ENCODE measurements at regions not wholly inside any gene's neighbourhood (a gene's known extent, or its start where the extent isn't known, plus 50 kb on each side); places are given as distances from the start of the nearest gene placed in this dataset.

- POLR2A ChIA-PET = no interaction called here
- no peak for DNase-seq (ENCODE audit: low read depth, low spot score)
- BruUV-seq (replicated peaks) = no TSS peak
Measured at GRCh38 chr7:12851841-12852240, 164.4 kb downstream of the ARL4A start.

More at GRCh38 chr7:12851841-12852240, 164.4 kb downstream of the ARL4A start:
- CTCF ChIA-PET = no interaction called here
- intact Hi-C loops (cut with micrococcal nuclease) = no loop called here
- TF ChIP-seq POLR2AphosphoS5 (IDR thresholded peaks at IDR 0.05; ENCODE audit: low read depth, low read length) (no peak), EGR1 (IDR thresholded peaks at IDR 0.05; ENCODE audit: low read depth) (no peak), TCF7L2 (IDR thresholded peaks at IDR 0.05; ENCODE audit: borderline replicate concordance, extremely low read depth, insufficient read depth, insufficient read length) (no peak), SIN3A (IDR thresholded peaks at IDR 0.05; ENCODE audit: low read depth) (no peak), FOSL1 (IDR thresholded peaks at IDR 0.05; ENCODE audit: low read depth) (no peak), CTCF (IDR thresholded peaks at IDR 0.05 in 2 of 3, conservative IDR thresholded peaks at IDR 0.05 in 1 of 3; ENCODE audit: borderline replicate concordance in 1 of 3, insufficient read depth in 1 of 3, low read depth in 2 of 3, low read length in 2 of 3) (no peak), JUND (IDR thresholded peaks at IDR 0.05) (no peak), CEBPB (IDR thresholded peaks at IDR 0.05; ENCODE audit: low read depth) (no peak)
- TF ChIP-seq, protein P1, sequence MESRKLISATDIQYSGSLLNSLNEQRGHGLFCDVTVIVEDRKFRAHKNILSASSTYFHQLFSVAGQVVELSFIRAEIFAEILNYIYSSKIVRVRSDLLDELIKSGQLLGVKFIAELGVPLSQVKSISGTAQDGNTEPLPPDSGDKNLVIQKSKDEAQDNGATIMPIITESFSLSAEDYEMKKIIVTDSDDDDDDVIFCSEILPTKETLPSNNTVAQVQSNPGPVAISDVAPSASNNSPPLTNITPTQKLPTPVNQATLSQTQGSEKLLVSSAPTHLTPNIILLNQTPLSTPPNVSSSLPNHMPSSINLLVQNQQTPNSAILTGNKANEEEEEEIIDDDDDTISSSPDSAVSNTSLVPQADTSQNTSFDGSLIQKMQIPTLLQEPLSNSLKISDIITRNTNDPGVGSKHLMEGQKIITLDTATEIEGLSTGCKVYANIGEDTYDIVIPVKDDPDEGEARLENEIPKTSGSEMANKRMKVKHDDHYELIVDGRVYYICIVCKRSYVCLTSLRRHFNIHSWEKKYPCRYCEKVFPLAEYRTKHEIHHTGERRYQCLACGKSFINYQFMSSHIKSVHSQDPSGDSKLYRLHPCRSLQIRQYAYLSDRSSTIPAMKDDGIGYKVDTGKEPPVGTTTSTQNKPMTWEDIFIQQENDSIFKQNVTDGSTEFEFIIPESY (IDR thresholded peaks at IDR 0.05; ENCODE audit: extremely low read depth, insufficient replicate concordance, low read length) = no peak
- TF ChIP-seq, protein P2, sequence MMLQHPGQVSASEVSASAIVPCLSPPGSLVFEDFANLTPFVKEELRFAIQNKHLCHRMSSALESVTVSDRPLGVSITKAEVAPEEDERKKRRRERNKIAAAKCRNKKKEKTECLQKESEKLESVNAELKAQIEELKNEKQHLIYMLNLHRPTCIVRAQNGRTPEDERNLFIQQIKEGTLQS (IDR thresholded peaks at IDR 0.05) = no peak
- Histone ChIP-seq H3K4me2 (ENCODE audit: low read length) (no peak overlapping the region), H3K9me2 (ENCODE audit: insufficient read depth) (no peaks in the 10 kb centered on the region), H3K27me3 (ENCODE audit: insufficient read depth, low read length) (no peaks in the 10 kb centered on the region), H3K9me3 (ENCODE audit: control insufficient read depth in 1 of 2, insufficient read depth in 1 of 2, low read depth in 1 of 2, low read length in 2 of 2) (no peaks in the 10 kb centered on the region), H4K20me1 (ENCODE audit: insufficient read depth) (no peaks in the 10 kb centered on the region), H3K27ac (ENCODE audit: low read depth, low read length) (no peak overlapping the region), H3K4me1 (ENCODE audit: control insufficient read depth in 1 of 2, insufficient read depth in 2 of 2, low read length in 2 of 2) (no peaks in the 10 kb centered on the region), H3K36me3 (ENCODE audit: control insufficient read depth in 1 of 2, insufficient read depth in 2 of 2, low read length in 2 of 2) (no peaks in the 10 kb centered on the region), H3K9ac (ENCODE audit: low read length) (no peak overlapping the region), H3K4me3 (replicated peaks in 1 of 2; ENCODE audit: low read depth in 1 of 2, low read length in 2 of 2) (no peak overlapping the region), H2AFZ (ENCODE audit: low read depth, low read length, poor library complexity, severe bottlenecking) (no peak overlapping the region), H3K79me2 (ENCODE audit: insufficient read depth, low read length) (no peaks in the 10 kb centered on the region)
- RAD21 ChIA-PET (ENCODE audit: low non-redundant PET in 1 of 2, low total read pairs in 2 of 2, uncharacterized antibody in 2 of 2, unreplicated experiment in 2 of 2) = interaction anchor here in 1 of 2 experiments (0.6 kb wide), 1 partner anchor 180 kb away, joined by 3 read pairs; no protein-coding TSS in a partner anchor
- no peak for ATAC-seq

Measured in HCT116 (cell line).